T-helper 1 cell treated with Interleukin-12 subunit alpha and Interleukin-12 subunit beta and Interleukin-4 antibody, amounts not matched to agents 30 μg/mL and 1 μg/mL, for 36 hours (primary cell): ENCODE measurements at regions not wholly inside any gene's neighbourhood (a gene's known extent, or its start where the extent isn't known, plus 50 kb on each side); places are given as distances from the start of the nearest gene placed in this dataset.

Experiments
- H3K27ac Mint-ChIP-seq: one replicate; pipeline ENCODE4 v1.8.0; 2021; ENCODE audit warnings: mild to moderate bottlenecking, mixed read lengths
- H3K27me3 Mint-ChIP-seq: one replicate; pipeline ENCODE4 v1.8.0; 2021; ENCODE audit warnings: low read depth, mixed read lengths
- H3K36me3 Mint-ChIP-seq: one replicate; pipeline ENCODE4 v1.8.0; 2021; ENCODE audit warnings: low read depth, mixed read lengths
- H3K4me1 Mint-ChIP-seq: one replicate; pipeline ENCODE4 v1.8.0; 2021; ENCODE audit warnings: low read depth, mixed read lengths
- H3K4me3 Mint-ChIP-seq: one replicate; pipeline ENCODE4 v1.8.0; 2021; ENCODE audit warnings: mild to moderate bottlenecking, moderate library complexity, mixed read lengths
- H3K9me3 Mint-ChIP-seq: one replicate; pipeline ENCODE4 v1.8.0; 2021; ENCODE audit warnings: mixed read lengths

- H3K27ac Mint-ChIP-seq, result no peak overlapping the region
- H3K4me3 Mint-ChIP-seq, result no peak overlapping the region
- no peaks in the 10 kb centered on the region for H3K27me3 Mint-ChIP-seq
- peaks cover 5% of the 10 kb centered on the region for H3K9me3 Mint-ChIP-seq
- H3K36me3 Mint-ChIP-seq, result no peaks in the 10 kb centered on the region
- H3K4me1 Mint-ChIP-seq, result no peaks in the 10 kb centered on the region
Measured at GRCh38 chr12:67112586-67112985, 156.6 kb upstream of the CAND1 start.

GRCh38 chr12:67116134-67116533, 153.0 kb upstream of the CAND1 start:
- Mint-ChIP-seq H3K4me1 (no peaks in the 10 kb centered on the region), H3K9me3 (no peaks in the 10 kb centered on the region), H3K27ac (no peak overlapping the region), H3K36me3 (no peaks in the 10 kb centered on the region), H3K27me3 (no peaks in the 10 kb centered on the region), H3K4me3 (no peak overlapping the region)

GRCh38 chr12:67122584-67122983, 146.6 kb upstream of the CAND1 start:
- H3K27ac Mint-ChIP-seq, result no peak overlapping the region
- no peaks in the 10 kb centered on the region for H3K9me3 Mint-ChIP-seq
- no peaks in the 10 kb centered on the region for H3K27me3 Mint-ChIP-seq
- H3K4me3 Mint-ChIP-seq, result no peak overlapping the region
- H3K36me3 Mint-ChIP-seq, result no peaks in the 10 kb centered on the region
- no peaks in the 10 kb centered on the region for H3K4me1 Mint-ChIP-seq

- no peaks in the 10 kb centered on the region for H3K36me3 Mint-ChIP-seq
- no peaks in the 10 kb centered on the region for H3K9me3 Mint-ChIP-seq
- no peak overlapping the region for H3K27ac Mint-ChIP-seq
- peaks cover 4% of the 10 kb centered on the region for H3K27me3 Mint-ChIP-seq
- no peak overlapping the region for H3K4me3 Mint-ChIP-seq
- H3K4me1 Mint-ChIP-seq, result no peaks in the 10 kb centered on the region
Measured at GRCh38 chr12:67137256-67137655, 131.9 kb upstream of the CAND1 start.

GRCh38 chr12:67141296-67142018, 127.7 kb upstream of the CAND1 start:
- H3K4me1 Mint-ChIP-seq, result no peaks in the 10 kb centered on the region
- no peaks in the 10 kb centered on the region for H3K9me3 Mint-ChIP-seq
- no peak overlapping the region for H3K27ac Mint-ChIP-seq
- H3K36me3 Mint-ChIP-seq, result no peaks in the 10 kb centered on the region
- H3K27me3 Mint-ChIP-seq, result peaks cover 4% of the 10 kb centered on the region
- no peak overlapping the region for H3K4me3 Mint-ChIP-seq

GRCh38 chr12:67145692-67146091, 123.5 kb upstream of the CAND1 start:
- H3K36me3 Mint-ChIP-seq, result no peaks in the 10 kb centered on the region
- H3K9me3 Mint-ChIP-seq, result no peaks in the 10 kb centered on the region
- H3K4me3 Mint-ChIP-seq, result no peak overlapping the region
- H3K27me3 Mint-ChIP-seq, result no peaks in the 10 kb centered on the region
- peaks cover 4% of the 10 kb centered on the region for H3K4me1 Mint-ChIP-seq
- H3K27ac Mint-ChIP-seq, result no peak overlapping the region

DNA sequence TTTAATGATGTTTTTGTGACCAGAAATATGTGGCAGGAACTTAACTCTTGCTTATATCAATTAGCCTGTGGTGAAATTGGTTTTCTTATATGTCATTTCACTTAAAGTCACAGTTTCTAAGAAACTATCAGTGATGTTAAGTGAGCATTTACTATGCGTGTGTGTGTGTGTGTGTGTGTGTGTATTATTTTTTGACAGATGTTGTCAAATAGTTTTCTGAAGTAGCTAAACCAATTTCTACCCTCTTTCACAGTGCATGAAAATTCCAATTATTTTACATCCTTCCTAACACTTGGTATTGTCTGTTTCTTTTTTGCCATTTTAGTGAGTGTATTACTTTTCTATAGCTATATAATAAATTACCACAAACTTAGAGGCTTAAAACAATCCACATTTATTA, 122.1 kb upstream of the CAND1 start:
- no peaks in the 10 kb centered on the region for H3K9me3 Mint-ChIP-seq
- no peaks in the 10 kb centered on the region for H3K27me3 Mint-ChIP-seq
- no peaks in the 10 kb centered on the region for H3K36me3 Mint-ChIP-seq
- peaks cover 4% of the 10 kb centered on the region for H3K4me1 Mint-ChIP-seq
- no peak overlapping the region for H3K4me3 Mint-ChIP-seq
- no peak overlapping the region for H3K27ac Mint-ChIP-seq

DNA sequence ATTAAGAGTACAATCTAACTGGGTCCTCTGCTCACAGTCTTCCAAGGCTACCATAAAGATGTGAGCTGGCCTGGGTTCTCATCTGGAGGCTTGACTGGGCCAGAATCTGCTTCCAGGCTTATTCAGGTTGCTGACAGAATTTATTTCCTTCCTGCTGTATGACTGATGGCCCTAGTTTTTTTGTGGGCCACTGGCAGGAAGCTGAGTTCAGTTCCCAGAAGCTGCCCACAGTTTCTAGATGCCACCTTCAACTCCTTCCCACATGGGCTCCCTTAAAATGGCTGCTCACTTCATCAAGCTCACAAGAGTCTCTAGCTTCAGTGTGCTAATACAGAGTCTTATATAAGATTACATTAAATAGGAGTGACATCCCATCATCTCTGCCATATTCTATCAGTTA, 121.7 kb upstream of the CAND1 start:
- Mint-ChIP-seq H3K36me3 (no peaks in the 10 kb centered on the region), H3K4me3 (no peak overlapping the region), H3K27ac (no peak overlapping the region), H3K9me3 (no peaks in the 10 kb centered on the region), H3K27me3 (no peaks in the 10 kb centered on the region), H3K4me1 (peaks cover 4% of the 10 kb centered on the region)

DNA sequence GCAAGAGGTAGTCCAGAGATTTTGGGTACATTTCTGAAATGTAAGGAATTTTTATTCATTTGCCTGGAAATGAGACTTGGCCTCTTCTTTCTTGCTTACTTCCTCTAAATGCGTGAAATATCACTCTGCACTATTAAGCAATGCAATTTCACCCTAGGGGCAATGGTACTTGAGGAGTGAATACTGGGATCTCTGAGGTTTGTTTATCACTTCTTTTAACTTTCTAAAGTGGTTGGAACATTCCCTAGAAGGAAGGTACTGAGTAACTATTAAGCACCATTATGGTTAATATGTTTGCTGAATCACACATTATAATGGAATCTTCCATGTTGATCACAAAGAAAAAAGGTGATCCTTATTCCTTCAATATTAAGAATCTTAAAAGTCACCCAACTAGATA, 120.9 kb upstream of the CAND1 start:
- Mint-ChIP-seq H3K27ac (no peak overlapping the region), H3K4me1 (peaks cover 4% of the 10 kb centered on the region), H3K36me3 (no peaks in the 10 kb centered on the region), H3K4me3 (no peak overlapping the region), H3K27me3 (no peaks in the 10 kb centered on the region), H3K9me3 (no peaks in the 10 kb centered on the region)

DNA sequence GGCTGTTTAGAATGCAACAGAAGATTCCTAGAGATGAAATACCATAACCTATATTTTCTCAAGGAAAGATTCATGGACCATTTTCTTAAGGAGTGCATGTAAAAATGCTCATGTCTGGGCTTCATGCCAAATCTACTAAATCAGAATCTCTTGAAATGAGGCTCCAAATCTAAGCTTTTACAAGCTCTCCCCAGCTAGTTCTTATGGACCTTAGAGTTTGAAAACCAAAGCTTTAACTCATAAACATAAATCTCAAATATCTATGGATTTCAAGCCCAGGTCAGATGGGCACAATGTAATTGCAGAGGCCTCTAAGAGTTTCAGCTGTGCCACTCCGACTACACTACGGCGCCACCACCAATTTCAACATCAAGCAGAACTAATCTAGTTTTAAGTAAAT, 117.3 kb upstream of the CAND1 start:
- no peak overlapping the region for H3K27ac Mint-ChIP-seq
- peaks cover 4% of the 10 kb centered on the region for H3K4me1 Mint-ChIP-seq
- H3K36me3 Mint-ChIP-seq, result no peaks in the 10 kb centered on the region
- no peak overlapping the region for H3K4me3 Mint-ChIP-seq
- H3K27me3 Mint-ChIP-seq, result peaks cover 4% of the 10 kb centered on the region
- no peaks in the 10 kb centered on the region for H3K9me3 Mint-ChIP-seq

- H3K4me1 Mint-ChIP-seq, result peaks cover 3% of the 10 kb centered on the region
- peaks cover 4% of the 10 kb centered on the region for H3K27me3 Mint-ChIP-seq
- H3K36me3 Mint-ChIP-seq, result no peaks in the 10 kb centered on the region
- no peak overlapping the region for H3K4me3 Mint-ChIP-seq
- H3K27ac Mint-ChIP-seq, result no peak overlapping the region
- H3K9me3 Mint-ChIP-seq, result no peaks in the 10 kb centered on the region
Measured at GRCh38 chr12:67152451-67152850, 116.7 kb upstream of the CAND1 start.

- Mint-ChIP-seq H3K4me3 (no peak overlapping the region), H3K27me3 (peaks cover 11% of the 10 kb centered on the region), H3K9me3 (no peaks in the 10 kb centered on the region), H3K36me3 (no peaks in the 10 kb centered on the region), H3K4me1 (no peaks in the 10 kb centered on the region), H3K27ac (no peak overlapping the region)
Measured at GRCh38 chr12:67154901-67155300, 114.3 kb upstream of the CAND1 start.

DNA sequence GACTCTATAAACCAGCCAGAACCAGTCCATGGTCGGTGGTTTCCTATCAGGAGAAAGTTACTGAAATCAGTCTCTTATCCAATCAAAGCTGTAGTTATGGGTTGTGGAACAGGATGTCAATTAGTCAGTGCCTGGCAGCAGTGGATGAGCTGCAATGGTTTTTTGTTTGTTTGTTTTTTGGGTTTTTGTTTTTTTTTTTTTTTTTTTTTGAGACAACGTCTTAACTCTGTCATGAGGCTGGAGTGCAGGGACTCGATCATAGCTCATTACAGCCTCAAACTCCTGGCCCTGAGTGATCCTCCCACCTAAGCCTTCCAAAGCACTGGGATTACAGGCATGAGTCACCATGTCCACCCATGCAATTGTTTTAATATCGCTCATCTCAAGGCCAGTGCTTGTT, 113.3 kb upstream of the CAND1 start:
- Mint-ChIP-seq H3K4me1 (no peaks in the 10 kb centered on the region), H3K36me3 (no peaks in the 10 kb centered on the region), H3K9me3 (no peaks in the 10 kb centered on the region), H3K27me3 (peaks cover 11% of the 10 kb centered on the region), H3K4me3 (no peak overlapping the region), H3K27ac (no peak overlapping the region)

- H3K9me3 Mint-ChIP-seq, result no peaks in the 10 kb centered on the region
- no peaks in the 10 kb centered on the region for H3K36me3 Mint-ChIP-seq
- H3K27ac Mint-ChIP-seq, result no peak overlapping the region
- H3K4me3 Mint-ChIP-seq, result no peak overlapping the region
- peaks cover 21% of the 10 kb centered on the region for H3K27me3 Mint-ChIP-seq
- no peaks in the 10 kb centered on the region for H3K4me1 Mint-ChIP-seq
Measured at GRCh38 chr12:67161322-67161918, 107.7 kb upstream of the CAND1 start.

DNA sequence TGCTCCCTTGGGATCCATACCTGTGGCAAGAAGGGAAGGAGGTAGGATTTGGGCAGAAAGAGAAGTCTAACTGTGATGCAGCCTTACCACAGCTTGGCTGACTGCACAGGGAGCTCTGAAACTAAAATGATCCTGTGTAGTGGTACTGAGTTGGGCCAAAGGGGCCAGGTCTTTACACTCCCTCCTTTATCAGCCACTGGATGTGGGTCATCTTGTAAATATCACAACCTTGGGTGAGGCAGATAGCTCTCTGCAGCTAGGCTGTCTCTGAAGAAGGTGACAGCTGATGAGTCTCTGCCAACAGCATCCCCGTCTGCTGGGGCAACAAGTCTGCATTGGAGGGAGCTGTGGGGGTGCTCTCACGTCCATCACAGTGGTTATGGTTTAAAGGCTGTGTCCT, 95.9 kb upstream of the CAND1 start:
- Mint-ChIP-seq H3K36me3 (no peaks in the 10 kb centered on the region), H3K4me3 (no peak overlapping the region), H3K4me1 (no peaks in the 10 kb centered on the region), H3K27ac (no peak overlapping the region), H3K9me3 (no peaks in the 10 kb centered on the region), H3K27me3 (peaks cover 13% of the 10 kb centered on the region)
